ENCODE measurements at regions not wholly inside any gene's neighbourhood (a gene's known extent, or its start where the extent isn't known, plus 50 kb on each side); places are given as distances from the start of the nearest gene placed in this dataset.
A peak's percentile ranks its signal among the peaks of the same experiment; 100 is the strongest.

DNA sequence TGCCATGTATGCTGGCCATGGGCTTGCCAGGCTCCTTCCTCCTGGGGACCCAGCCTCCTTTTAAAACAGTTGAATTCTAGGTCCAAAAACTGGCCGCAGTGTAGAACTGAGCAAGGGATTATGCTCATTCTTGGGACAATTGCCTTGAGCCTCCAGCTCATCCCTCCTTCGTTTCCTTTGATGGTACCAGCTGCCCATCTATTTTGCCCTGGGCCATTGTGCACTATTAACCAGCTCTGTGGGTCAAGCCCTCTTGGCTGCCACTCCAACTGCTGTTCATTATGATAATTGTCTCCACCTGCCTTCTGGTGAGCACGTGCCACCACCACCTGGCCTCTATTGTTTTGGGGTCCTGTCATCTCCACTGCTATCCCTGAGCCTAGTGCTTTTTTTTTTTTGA, 75.8 kb upstream of the SYN2 start:
- Histone ChIP-seq H3K9me3 (no peaks in the 10 kb centered on the region), H3K4me1 (no peaks in the 10 kb centered on the region), H3K4me3 (no peak overlapping the region), H3K27me3 (no peaks in the 10 kb centered on the region), H3K27ac (no peak overlapping the region), H3K36me3 (no peaks in the 10 kb centered on the region)
- no peak for DNase-seq (ENCODE audit: low spot score in 2 of 2)
- TF ChIP-seq, protein P1, sequence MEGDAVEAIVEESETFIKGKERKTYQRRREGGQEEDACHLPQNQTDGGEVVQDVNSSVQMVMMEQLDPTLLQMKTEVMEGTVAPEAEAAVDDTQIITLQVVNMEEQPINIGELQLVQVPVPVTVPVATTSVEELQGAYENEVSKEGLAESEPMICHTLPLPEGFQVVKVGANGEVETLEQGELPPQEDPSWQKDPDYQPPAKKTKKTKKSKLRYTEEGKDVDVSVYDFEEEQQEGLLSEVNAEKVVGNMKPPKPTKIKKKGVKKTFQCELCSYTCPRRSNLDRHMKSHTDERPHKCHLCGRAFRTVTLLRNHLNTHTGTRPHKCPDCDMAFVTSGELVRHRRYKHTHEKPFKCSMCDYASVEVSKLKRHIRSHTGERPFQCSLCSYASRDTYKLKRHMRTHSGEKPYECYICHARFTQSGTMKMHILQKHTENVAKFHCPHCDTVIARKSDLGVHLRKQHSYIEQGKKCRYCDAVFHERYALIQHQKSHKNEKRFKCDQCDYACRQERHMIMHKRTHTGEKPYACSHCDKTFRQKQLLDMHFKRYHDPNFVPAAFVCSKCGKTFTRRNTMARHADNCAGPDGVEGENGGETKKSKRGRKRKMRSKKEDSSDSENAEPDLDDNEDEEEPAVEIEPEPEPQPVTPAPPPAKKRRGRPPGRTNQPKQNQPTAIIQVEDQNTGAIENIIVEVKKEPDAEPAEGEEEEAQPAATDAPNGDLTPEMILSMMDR (IDR thresholded peaks at IDR 0.05), result no peak
- intact Hi-C loops (cut with DNase I), result no loop called here

DNA sequence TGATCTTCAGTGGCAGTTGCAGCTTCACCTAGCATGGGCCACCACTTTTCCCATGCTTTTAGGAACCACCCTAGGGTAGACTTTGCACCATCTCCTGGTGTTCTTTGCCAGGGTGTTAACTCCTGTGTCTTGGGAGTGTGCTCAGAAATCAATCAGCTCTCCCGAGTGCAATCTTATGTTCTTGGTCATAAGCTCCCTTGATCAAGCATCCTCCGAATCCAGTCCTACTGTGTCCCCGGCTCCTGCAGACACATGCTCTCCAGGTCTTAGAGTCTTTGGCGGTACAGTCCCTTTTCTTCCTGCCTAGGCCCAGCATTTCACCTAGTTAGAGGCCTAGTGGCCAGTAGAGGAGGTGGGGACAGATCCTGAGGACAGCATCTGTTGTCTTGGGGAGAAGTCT, 74.7 kb upstream of the SYN2 start:
- H3K27me3 ChIP-seq, result no peaks in the 10 kb centered on the region
- intact Hi-C loops (cut with DNase I), result no loop called here
- H3K27ac ChIP-seq, result no peak overlapping the region
- H3K4me1 ChIP-seq, result no peaks in the 10 kb centered on the region
- no peaks in the 10 kb centered on the region for H3K9me3 ChIP-seq
- H3K36me3 ChIP-seq, result no peaks in the 10 kb centered on the region
- TF ChIP-seq, protein P1 (IDR thresholded peaks at IDR 0.05), result no peak
- DNase-seq (ENCODE audit: low spot score in 2 of 2), result peak in 1 of 2 donors; percentile 28
- H3K4me3 ChIP-seq, result no peak overlapping the region

DNA sequence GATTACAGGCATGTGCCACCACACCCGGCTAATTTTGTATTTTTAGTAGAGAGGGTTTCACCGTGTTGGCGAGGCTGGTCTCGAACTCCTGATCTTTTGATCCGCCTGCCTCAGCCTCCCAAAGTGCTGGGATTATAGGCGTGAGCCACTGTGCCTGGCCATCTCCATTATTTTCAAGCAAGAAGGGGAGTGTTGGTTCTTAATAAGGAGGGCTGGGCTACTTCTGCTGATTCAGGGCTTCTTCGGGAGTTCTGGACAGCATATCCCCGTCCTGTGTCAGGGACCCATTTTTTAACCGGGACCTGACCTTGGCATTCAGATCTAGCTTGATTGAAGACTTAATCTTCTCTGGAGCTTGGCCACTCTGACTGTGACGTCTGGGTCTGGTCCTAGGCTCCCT, 74.1 kb upstream of the SYN2 start:
- Histone ChIP-seq H3K4me1 (no peaks in the 10 kb centered on the region), H3K27ac (no peak overlapping the region), H3K36me3 (no peaks in the 10 kb centered on the region), H3K27me3 (no peaks in the 10 kb centered on the region), H3K4me3 (no peak overlapping the region), H3K9me3 (no peaks in the 10 kb centered on the region)
- DNase-seq (ENCODE audit: low spot score in 2 of 2), result peak in 1 of 2 donors; percentile 25
- intact Hi-C loops (cut with DNase I), result no loop called here
- TF ChIP-seq, protein P1 (IDR thresholded peaks at IDR 0.05), result no peak

DNA sequence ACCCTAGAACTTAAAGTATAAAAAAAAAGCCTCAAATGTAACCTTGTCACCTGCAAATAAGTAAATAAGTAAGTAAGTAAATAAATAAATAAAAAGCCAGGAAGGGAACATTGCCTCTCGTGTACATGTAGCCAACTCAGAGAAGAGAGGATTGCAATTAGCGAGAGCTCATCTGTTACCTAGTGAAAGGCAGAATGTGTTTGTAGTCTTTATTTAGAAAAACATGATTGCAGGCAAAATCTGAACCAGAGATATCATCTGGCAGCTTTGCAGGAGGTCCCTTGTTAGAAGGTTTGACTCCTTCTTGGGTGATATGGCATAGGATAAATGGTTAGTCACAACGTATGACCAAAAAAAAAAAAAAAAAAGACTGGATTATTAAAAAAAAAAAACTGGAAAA, 71.6 kb upstream of the SYN2 start:
- Histone ChIP-seq H3K4me3 (no peak overlapping the region), H3K36me3 (no peaks in the 10 kb centered on the region), H3K27ac (no peak overlapping the region), H3K9me3 (no peaks in the 10 kb centered on the region), H3K27me3 (no peaks in the 10 kb centered on the region), H3K4me1 (no peaks in the 10 kb centered on the region)
- intact Hi-C loops (cut with DNase I), result no loop called here
- TF ChIP-seq, protein P1 (IDR thresholded peaks at IDR 0.05), result no peak
- no peak for DNase-seq (ENCODE audit: low spot score in 2 of 2)

DNA sequence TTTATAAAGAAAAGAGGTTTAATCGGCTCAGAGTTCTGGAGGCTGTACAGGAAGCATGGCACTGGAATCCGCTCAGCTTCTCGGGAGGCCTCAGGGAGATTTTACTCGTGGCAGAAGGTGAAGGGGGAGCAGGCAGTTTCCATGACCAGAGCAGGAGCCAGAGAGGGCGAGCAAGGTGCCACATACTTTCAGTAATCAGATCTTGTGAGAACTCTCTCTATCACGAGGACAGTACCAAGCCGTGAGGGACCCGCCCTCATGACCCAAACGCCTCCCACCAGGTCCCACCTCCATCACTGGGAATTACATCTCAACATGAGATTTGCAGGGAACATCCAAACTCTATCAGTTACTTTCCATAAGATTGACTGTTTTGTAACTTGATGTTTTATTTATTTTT, 70.7 kb upstream of the SYN2 start:
- DNase-seq (ENCODE audit: low spot score in 2 of 2), result peak in 1 of 2 donors; percentile 18
- no peaks in the 10 kb centered on the region for H3K27me3 ChIP-seq
- intact Hi-C loops (cut with DNase I), result no loop called here
- no peaks in the 10 kb centered on the region for H3K9me3 ChIP-seq
- H3K27ac ChIP-seq, result no peak overlapping the region
- H3K4me1 ChIP-seq, result no peaks in the 10 kb centered on the region
- no peaks in the 10 kb centered on the region for H3K36me3 ChIP-seq
- H3K4me3 ChIP-seq, result no peak overlapping the region
- TF ChIP-seq, protein P1 (IDR thresholded peaks at IDR 0.05), result no peak

DNA sequence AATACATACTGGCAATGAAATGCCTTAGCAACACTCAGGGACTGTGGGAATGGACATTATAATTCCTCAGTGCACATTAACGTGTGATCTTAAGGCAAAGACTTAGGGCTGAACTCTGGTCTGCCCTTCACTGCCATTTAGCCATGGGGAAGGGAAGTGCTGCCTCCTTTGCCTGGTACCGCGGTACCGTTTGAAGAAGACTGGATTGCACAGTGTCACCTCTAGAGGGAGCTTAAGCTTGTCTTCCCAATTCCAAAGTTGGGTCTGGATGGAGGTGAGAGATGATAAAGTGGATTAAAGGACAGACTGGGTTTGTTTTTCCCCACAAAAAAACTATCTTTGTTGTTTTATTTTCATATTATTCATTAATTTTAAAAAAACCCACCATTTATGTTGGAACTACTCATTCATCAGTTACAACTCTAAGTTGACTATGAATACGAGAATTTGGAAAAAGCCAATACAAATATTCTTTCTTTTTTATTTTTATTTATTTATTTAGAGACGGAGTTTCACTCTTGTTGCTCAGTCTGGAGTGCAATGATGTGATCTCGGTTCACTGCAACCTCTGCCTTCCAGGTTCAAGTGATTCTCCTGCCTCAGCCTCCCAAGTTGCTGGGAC, 60.0 kb upstream of the SYN2 start:
- intact Hi-C loops (cut with DNase I), result no loop called here
- no peak for DNase-seq (ENCODE audit: low spot score in 2 of 2)
- no peaks in the 10 kb centered on the region for H3K9me3 ChIP-seq
- TF ChIP-seq, protein P1 (IDR thresholded peaks at IDR 0.05), result peak in 2 of 3 experiments; percentile 15 to 34
- no peaks in the 10 kb centered on the region for H3K36me3 ChIP-seq
- H3K27me3 ChIP-seq, result no peaks in the 10 kb centered on the region
- no peak overlapping the region for H3K27ac ChIP-seq
- no peak overlapping the region for H3K4me3 ChIP-seq
- no peaks in the 10 kb centered on the region for H3K4me1 ChIP-seq

Data from ascending aorta (tissue), 2 donors.